Brain microvascular endothelial cell (primary cell): ENCODE measurements at regions not wholly inside any gene's neighbourhood (a gene's known extent, or its start where the extent isn't known, plus 50 kb on each side); places are given as distances from the start of the nearest gene placed in this dataset.

ENCODE experiments used
- DNase-seq: peaks from one replicate; pipeline ENCODE4 v3.0.0-alpha.2; 2020
- H3K27ac ChIP-seq: fragments of 250-450 bp; sonication (Bioruptor Pico); 2 replicates; pipeline ENCODE4 v1.5.1; 2020; ENCODE audit warnings: mild to moderate bottlenecking, moderate library complexity
- H3K27me3 ChIP-seq: fragments of 250-450 bp; sonication (Bioruptor Pico); replicated peaks from 2 replicates; pipeline ENCODE4 v1.5.1; 2020; ENCODE audit warnings: mild to moderate bottlenecking
- H3K36me3 ChIP-seq: fragments of 250-450 bp; sonication (Bioruptor Pico); replicated peaks from 2 replicates; pipeline ENCODE4 v1.5.1; 2020; ENCODE audit warnings: mild to moderate bottlenecking
- H3K4me3 ChIP-seq: 2 replicates; pipeline ENCODE4 v1.5.1; 2011; ENCODE audit warnings: low read depth, mild to moderate bottlenecking, control low read depth, low read length, moderate library complexity
- in situ Hi-C: cut with HindIII; loops from 2 replicates; pipeline ENCODE4 v1.10.0; 2017; ENCODE audit warnings: low sequenced_read_pairs, low pct_ligation_motif_present
- TF ChIP-seq, protein P1 (sequence below): IDR thresholded peaks from 2 replicates; pipeline ENCODE4 v1.5.1; 2011; ENCODE audit warnings: low read depth, mild to moderate bottlenecking, moderate library complexity, low read length, control low read depth, inconsistent platforms; ENCODE audit errors: missing control alignments

DNA sequence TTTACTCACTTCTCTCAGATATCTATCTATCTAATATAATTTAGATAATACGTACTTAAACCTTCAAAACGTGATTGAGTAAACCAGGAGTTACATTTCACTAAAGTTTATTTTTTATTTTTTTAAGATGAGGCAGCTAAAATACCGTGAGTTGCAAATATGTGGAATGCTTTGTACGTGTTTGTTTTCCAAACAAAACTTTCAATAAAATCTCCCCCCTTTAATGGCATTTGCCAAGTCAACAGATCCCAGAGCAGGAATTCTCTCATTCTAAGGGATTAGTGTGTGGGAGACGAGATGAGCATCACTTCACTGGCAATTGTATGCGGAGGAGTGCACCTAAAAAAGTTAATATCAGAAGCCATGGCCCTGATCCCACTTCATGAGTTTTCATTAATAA, 53.7 kb upstream of the MAGI2 start:
- no peak overlapping the region for H3K4me3 ChIP-seq
- in situ Hi-C loops: no loop called here

DNA sequence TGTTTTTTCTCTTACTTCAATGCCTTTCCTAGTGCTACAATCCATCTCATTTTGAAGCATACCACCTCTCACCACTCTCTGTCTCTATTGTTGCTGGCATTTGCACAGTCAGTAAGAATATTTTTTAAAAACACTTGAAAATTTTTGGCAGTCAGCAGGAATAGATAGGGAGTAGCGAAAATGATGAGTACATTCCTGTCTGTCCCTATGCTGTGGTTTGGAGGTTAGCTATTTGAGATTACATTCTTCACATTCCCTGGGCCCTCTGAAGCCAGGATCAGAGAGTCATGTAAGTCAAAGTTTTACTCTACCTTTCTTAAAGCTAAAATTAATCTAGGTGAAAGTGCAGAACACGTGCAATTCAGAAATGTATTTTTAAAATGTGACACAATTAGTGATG, 53.0 kb upstream of the MAGI2 start:
- no peak overlapping the region for H3K27ac ChIP-seq
- H3K27me3 ChIP-seq: no peaks in the 10 kb centered on the region
- peak; percentile 37 for DNase-seq
- H3K4me3 ChIP-seq: no peak overlapping the region
- H3K36me3 ChIP-seq: no peaks in the 10 kb centered on the region
- TF ChIP-seq, protein P1, sequence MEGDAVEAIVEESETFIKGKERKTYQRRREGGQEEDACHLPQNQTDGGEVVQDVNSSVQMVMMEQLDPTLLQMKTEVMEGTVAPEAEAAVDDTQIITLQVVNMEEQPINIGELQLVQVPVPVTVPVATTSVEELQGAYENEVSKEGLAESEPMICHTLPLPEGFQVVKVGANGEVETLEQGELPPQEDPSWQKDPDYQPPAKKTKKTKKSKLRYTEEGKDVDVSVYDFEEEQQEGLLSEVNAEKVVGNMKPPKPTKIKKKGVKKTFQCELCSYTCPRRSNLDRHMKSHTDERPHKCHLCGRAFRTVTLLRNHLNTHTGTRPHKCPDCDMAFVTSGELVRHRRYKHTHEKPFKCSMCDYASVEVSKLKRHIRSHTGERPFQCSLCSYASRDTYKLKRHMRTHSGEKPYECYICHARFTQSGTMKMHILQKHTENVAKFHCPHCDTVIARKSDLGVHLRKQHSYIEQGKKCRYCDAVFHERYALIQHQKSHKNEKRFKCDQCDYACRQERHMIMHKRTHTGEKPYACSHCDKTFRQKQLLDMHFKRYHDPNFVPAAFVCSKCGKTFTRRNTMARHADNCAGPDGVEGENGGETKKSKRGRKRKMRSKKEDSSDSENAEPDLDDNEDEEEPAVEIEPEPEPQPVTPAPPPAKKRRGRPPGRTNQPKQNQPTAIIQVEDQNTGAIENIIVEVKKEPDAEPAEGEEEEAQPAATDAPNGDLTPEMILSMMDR: no peak
- in situ Hi-C loops: no loop called here

More for the DNA sequence above, 53.7 kb upstream of the MAGI2 start:
- H3K36me3 ChIP-seq: no peaks in the 10 kb centered on the region
- no peak overlapping the region for H3K27ac ChIP-seq
- TF ChIP-seq, protein P1: no peak
- DNase-seq: no peak
- no peaks in the 10 kb centered on the region for H3K27me3 ChIP-seq

DNA sequence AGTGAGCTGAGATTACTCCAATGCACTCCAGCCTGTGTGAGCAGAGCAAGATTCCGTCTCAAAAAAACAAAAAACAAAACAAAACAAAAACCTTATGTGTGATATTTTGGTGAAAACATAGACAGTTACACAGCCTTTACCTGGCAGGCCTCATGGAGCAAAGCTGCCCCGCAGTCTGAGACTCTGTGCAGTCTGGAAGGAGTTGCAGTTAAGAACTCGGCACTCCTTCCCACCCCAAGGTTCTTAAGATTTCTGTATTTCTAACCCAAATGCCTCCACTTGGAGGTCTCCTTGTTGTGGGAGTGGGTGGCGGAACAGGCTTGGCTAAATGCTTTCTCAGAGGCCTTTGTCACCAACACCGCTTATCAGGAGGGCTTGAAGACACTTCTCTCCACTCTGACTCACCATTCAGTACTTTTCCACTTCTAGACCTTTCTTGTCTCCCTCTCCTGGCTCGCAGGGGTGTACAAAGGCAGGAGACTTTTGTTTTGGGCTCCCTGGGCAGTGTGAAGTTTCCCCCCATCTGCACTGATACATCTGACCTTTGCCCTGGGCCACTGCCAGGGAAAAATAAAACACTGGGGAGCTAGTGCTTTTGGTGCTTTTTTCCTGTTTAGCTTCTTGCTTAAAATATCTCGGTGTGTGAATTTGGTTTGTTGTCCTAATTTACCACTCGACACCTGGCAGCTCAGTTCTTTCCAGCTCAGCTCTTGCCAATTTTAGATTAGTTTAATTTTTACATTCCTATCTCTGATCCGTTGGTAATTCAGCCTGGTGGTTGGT, 51.3 kb upstream of the MAGI2 start:
- in situ Hi-C loops: no loop called here
- DNase-seq: no peak

More for the DNA sequence above, 51.3 kb upstream of the MAGI2 start:
- Histone ChIP-seq H3K36me3 (no peaks in the 10 kb centered on the region), H3K27ac (no peak overlapping the region), H3K27me3 (no peaks in the 10 kb centered on the region), H3K4me3 (no peak overlapping the region)
- TF ChIP-seq, protein P1: peak; percentile 20
